ENCODE measurements at regions not wholly inside any gene's neighbourhood (a gene's known extent, or its start where the extent isn't known, plus 50 kb on each side); places are given as distances from the start of the nearest gene placed in this dataset.
A peak's percentile ranks its signal among the peaks of the same experiment; 100 is the strongest.
"Not testable (repeated sequence)": the region's sequence is repeated elsewhere in the genome, so short reads cannot be mapped to it uniquely, and the experiment has no call there.

GRCh38 chr2:236354973-236355595 lies 90.9 kb upstream of the ASB18 start:
- Histone ChIP-seq H3K27ac (ENCODE audit: low read depth, low read length) (no peak overlapping the region), H3K27me3 (ENCODE audit: control insufficient read depth, insufficient read depth, low read length) (no peaks in the 10 kb centered on the region), H3K4me1 (ENCODE audit: control insufficient read depth, insufficient read depth, low read length) (no peaks in the 10 kb centered on the region), H3K36me3 (ENCODE audit: control insufficient read depth, insufficient read depth, low read length) (peaks cover 18% of the 10 kb centered on the region), H3K4me3 (ENCODE audit: low read depth, low read length) (no peak overlapping the region), H3K9me3 (ENCODE audit: control insufficient read depth, insufficient read depth, low read length) (no peaks in the 10 kb centered on the region)
- 75% methylated on average over 18 of the region's 21 CpGs for WGBS (ENCODE audit: insufficient coverage)
- DNase-seq (ENCODE audit: low read depth in 4 of 6, low spot score in 6 of 6) = no peak

DNA sequence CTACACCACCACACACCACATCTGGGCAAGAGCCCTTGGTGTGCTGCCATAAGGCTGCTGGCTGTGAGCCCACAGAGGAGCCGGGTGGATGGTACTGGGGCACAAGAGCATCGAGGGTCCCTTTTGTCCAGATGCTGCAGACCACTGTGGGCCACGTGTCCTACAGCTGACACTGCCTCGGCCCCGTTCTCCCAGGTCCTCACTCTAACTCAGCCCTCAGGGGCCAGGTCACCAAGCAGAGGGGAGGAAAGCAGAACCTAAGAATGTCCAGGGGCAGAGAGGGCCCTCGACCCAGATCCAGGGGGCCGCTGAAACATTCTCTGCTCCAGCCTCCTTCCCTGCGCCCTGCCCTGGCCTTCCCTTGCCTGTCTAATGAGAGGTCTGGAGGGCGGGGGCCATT lies 91.7 kb upstream of the ASB18 start:
- 68% methylated on average over 5 of the region's 9 CpGs for WGBS (ENCODE audit: insufficient coverage)
- Histone ChIP-seq H3K27me3 (ENCODE audit: control insufficient read depth, insufficient read depth, low read length) (no peaks in the 10 kb centered on the region), H3K27ac (ENCODE audit: low read depth, low read length) (no peak overlapping the region), H3K9me3 (ENCODE audit: control insufficient read depth, insufficient read depth, low read length) (no peaks in the 10 kb centered on the region), H3K4me3 (ENCODE audit: low read depth, low read length) (no peak overlapping the region), H3K4me1 (ENCODE audit: control insufficient read depth, insufficient read depth, low read length) (no peaks in the 10 kb centered on the region), H3K36me3 (ENCODE audit: control insufficient read depth, insufficient read depth, low read length) (peaks cover 14% of the 10 kb centered on the region)
- no peak for DNase-seq (ENCODE audit: low read depth in 4 of 6, low spot score in 6 of 6)

DNA sequence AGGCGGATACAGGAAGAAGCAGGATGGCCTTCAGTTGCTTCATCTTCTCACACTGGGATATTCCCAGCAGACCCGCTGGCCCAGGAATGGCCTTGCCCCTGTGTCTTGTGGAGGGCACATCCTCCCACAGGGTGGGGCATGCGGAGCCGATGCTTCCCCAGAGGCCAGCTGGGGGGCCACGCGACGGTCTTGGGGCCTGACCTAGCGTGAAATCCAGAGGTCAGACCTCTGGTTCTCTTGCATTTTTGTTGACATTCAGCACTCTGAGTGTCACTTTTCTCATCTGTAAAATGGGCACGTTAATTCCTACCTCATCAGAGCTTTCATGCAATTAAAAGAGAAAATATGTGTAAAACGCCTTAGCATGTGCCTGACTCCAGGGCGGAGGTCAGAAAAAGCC lies 92.1 kb upstream of the ASB18 start:
- H3K4me3 ChIP-seq (ENCODE audit: low read depth, low read length); H3K9me3 ChIP-seq (ENCODE audit: control insufficient read depth, insufficient read depth, low read length); H3K27ac ChIP-seq (ENCODE audit: low read depth, low read length); H3K27me3 ChIP-seq (ENCODE audit: control insufficient read depth, insufficient read depth, low read length); DNase-seq (ENCODE audit: low read depth in 4 of 6, low spot score in 6 of 6); H3K4me1 ChIP-seq (ENCODE audit: control insufficient read depth, insufficient read depth, low read length): not testable (repeated sequence)
- peaks cover 13% of the 10 kb centered on the region for H3K36me3 ChIP-seq (ENCODE audit: control insufficient read depth, insufficient read depth, low read length)
- no CpG with 5 or more reads among the region's 11 CpGs for WGBS (ENCODE audit: insufficient coverage)

DNA sequence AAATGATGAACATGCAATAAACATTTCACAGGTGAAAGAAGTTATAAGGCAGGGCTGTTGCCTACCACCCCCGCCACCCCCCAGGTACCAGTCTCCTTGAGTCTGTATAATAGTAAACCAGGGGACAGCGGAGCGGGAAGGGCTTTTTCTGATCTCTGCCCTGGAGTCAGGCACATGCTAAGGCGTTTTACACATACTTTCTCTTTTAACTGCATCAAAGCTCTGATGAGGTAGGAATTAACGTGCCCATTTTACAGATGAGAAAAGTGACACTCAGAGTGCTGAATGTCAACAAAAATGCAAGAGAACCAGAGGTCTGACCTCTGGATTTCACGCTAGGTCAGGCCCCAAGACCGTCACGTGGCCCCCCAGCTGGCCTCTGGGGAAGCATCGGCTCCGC lies 94.3 kb upstream of the ASB18 start:
- H3K36me3 ChIP-seq (ENCODE audit: control insufficient read depth, insufficient read depth, low read length) = not testable (repeated sequence)

GRCh38 chr2:236359426-236360045 lies 95.3 kb upstream of the ASB18 start:
- DNase-seq (ENCODE audit: low read depth in 4 of 6, low spot score in 6 of 6) = no peak
- H3K27me3 ChIP-seq (ENCODE audit: control insufficient read depth, insufficient read depth, low read length) = no peaks in the 10 kb centered on the region
- H3K36me3 ChIP-seq (ENCODE audit: control insufficient read depth, insufficient read depth, low read length) = peaks cover 6% of the 10 kb centered on the region
- H3K4me1 ChIP-seq (ENCODE audit: control insufficient read depth, insufficient read depth, low read length) = no peaks in the 10 kb centered on the region
- H3K27ac ChIP-seq (ENCODE audit: low read depth, low read length) = no peak overlapping the region
- H3K9me3 ChIP-seq (ENCODE audit: control insufficient read depth, insufficient read depth, low read length) = no peaks in the 10 kb centered on the region
- WGBS (ENCODE audit: insufficient coverage) = 49% methylated on average over 6 of the region's 10 CpGs
- H3K4me3 ChIP-seq (ENCODE audit: low read depth, low read length) = no peak overlapping the region

More for the DNA sequence above, 94.3 kb upstream of the ASB18 start:
- not testable (repeated sequence) for H3K4me1 ChIP-seq (ENCODE audit: control insufficient read depth, insufficient read depth, low read length); DNase-seq (ENCODE audit: low read depth in 4 of 6, low spot score in 6 of 6); H3K9me3 ChIP-seq (ENCODE audit: control insufficient read depth, insufficient read depth, low read length); H3K27ac ChIP-seq (ENCODE audit: low read depth, low read length); H3K4me3 ChIP-seq (ENCODE audit: low read depth, low read length); H3K27me3 ChIP-seq (ENCODE audit: control insufficient read depth, insufficient read depth, low read length)
- no CpG with 5 or more reads among the region's 10 CpGs for WGBS (ENCODE audit: insufficient coverage)

DNA sequence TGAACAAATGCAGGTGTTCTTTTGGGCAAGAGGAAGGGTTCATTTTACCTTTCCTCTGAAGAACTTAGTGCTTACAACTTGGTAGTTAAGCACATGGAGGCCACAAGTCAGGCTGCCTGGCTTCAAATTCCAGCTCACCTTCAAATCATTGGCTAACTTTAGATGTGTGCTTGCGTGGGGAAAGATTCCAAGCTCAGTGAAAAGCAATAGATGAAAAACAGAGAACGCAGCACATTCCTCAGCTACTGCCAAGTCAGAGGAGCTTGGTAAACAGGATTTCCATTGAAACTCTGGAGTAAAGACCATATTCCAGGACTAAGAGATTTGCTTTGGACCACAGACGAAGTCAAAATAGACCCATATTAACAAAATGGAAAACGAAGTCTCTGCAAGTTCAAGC lies 96.3 kb upstream of the ASB18 start:
- DNase-seq (ENCODE audit: low read depth in 4 of 6, low spot score in 6 of 6) = peak in 1 of 6 donors; percentile 53
- Histone ChIP-seq H3K9me3 (ENCODE audit: control insufficient read depth, insufficient read depth, low read length) (no peaks in the 10 kb centered on the region), H3K4me3 (ENCODE audit: low read depth, low read length) (no peak overlapping the region), H3K4me1 (ENCODE audit: control insufficient read depth, insufficient read depth, low read length) (no peaks in the 10 kb centered on the region), H3K27me3 (ENCODE audit: control insufficient read depth, insufficient read depth, low read length) (no peaks in the 10 kb centered on the region), H3K36me3 (ENCODE audit: control insufficient read depth, insufficient read depth, low read length) (peaks cover 4% of the 10 kb centered on the region), H3K27ac (ENCODE audit: low read depth, low read length) (no peak overlapping the region)
- WGBS (ENCODE audit: insufficient coverage) = 45% methylated on average over 4 of the region's 4 CpGs

DNA sequence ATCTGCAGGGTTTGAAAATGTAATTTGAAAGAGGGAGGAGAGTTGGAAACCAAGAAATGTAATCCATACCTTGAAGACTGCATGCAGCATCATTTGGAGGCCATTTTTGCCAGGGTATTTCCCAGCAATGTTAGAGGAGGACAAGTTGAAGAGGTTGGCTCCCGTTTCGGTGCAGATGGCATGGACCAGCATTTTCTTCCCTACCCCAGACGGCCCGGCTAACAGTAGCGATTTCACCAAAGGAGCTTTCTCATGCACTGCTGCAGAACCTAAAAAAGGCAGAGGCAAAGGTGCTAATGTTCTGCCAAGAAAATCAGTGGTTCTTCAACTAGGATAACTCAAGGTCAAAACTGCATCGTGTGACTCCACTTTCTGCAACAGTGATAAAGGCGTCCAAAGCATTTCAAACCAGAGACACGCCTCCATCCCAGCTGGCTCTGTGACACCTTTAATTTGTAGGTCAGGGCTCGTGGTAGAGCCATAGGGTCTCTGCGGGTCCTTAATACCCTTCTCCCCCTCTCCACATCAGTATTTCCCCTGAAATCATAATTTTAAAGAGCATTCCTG lies 99.6 kb upstream of the ASB18 start:
- Histone ChIP-seq H3K9me3 (ENCODE audit: control insufficient read depth, insufficient read depth, low read length) (no peaks in the 10 kb centered on the region), H3K36me3 (ENCODE audit: control insufficient read depth, insufficient read depth, low read length) (peaks cover 4% of the 10 kb centered on the region), H3K27me3 (ENCODE audit: control insufficient read depth, insufficient read depth, low read length) (no peaks in the 10 kb centered on the region), H3K4me3 (ENCODE audit: low read depth, low read length) (no peak overlapping the region), H3K4me1 (ENCODE audit: control insufficient read depth, insufficient read depth, low read length) (peaks cover 5% of the 10 kb centered on the region), H3K27ac (ENCODE audit: low read depth, low read length) (no peak overlapping the region)
- no peak for DNase-seq (ENCODE audit: low read depth in 4 of 6, low spot score in 6 of 6)
- 92% methylated on average over 9 of the region's 10 CpGs for WGBS (ENCODE audit: insufficient coverage)

DNA sequence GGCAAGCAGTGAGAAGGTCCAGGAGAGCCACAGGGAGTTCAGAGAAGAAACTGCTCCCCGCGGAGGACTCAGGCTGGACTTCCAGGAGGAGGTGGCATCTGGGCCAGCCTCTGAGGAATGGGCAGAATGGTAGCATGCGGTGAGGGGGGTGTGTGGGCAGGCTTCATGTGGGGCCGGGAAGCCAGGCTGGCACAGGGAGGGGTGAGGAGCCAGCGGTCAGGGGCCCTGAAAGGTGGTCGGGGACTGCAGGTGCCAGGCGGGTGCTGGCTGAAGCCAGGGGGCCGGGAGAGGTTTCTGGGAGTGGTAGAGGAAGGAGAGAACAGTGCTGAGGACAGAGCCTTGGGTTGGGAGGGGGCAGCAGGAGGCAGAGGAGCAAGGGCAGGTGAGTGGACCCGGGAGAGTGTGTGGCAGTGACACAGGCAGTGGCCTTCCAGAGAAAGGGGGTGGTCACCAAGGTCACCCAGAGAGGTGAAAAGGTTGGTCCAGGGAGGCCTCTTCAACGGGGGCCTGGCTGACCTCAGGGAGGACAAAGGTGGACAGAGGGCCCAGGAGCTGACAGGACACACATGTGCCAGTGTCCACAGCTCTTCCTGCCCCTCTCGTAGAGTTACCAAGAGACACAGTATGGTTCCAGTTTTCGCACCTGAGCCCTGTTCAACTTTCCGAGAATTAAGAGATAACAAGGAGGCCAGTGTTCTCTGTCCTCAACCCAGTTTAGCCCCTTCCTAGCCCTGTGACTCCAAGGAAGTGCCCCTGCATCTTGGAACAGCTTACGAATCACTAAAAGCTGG lies 101.2 kb upstream of the ASB18 start:
- H3K27ac ChIP-seq (ENCODE audit: low read depth, low read length) = no peak overlapping the region
- no peak for DNase-seq (ENCODE audit: low read depth in 4 of 6, low spot score in 6 of 6)
- 87% methylated on average over 14 of the region's 14 CpGs for WGBS (ENCODE audit: insufficient coverage)

GRCh38 chr2:236366049-236366387 lies 101.8 kb upstream of the ASB18 start:
- Histone ChIP-seq H3K4me3 (ENCODE audit: low read depth, low read length) (no peak overlapping the region), H3K4me1 (ENCODE audit: control insufficient read depth, insufficient read depth, low read length) (peaks cover 16% of the 10 kb centered on the region), H3K27ac (ENCODE audit: low read depth, low read length) (no peak overlapping the region), H3K36me3 (ENCODE audit: control insufficient read depth, insufficient read depth, low read length) (peaks cover 4% of the 10 kb centered on the region), H3K27me3 (ENCODE audit: control insufficient read depth, insufficient read depth, low read length) (no peaks in the 10 kb centered on the region), H3K9me3 (ENCODE audit: control insufficient read depth, insufficient read depth, low read length) (no peaks in the 10 kb centered on the region)
- no peak for DNase-seq (ENCODE audit: low read depth in 4 of 6, low spot score in 6 of 6)
- 86% methylated on average over 5 of the region's 7 CpGs for WGBS (ENCODE audit: insufficient coverage)

More for the DNA sequence above, 101.2 kb upstream of the ASB18 start:
- H3K4me1 ChIP-seq (ENCODE audit: control insufficient read depth, insufficient read depth, low read length) = peaks cover 14% of the 10 kb centered on the region
- peaks cover 4% of the 10 kb centered on the region for H3K36me3 ChIP-seq (ENCODE audit: control insufficient read depth, insufficient read depth, low read length)
- no peaks in the 10 kb centered on the region for H3K27me3 ChIP-seq (ENCODE audit: control insufficient read depth, insufficient read depth, low read length)
- H3K4me3 ChIP-seq (ENCODE audit: low read depth, low read length) = no peak overlapping the region
- no peaks in the 10 kb centered on the region for H3K9me3 ChIP-seq (ENCODE audit: control insufficient read depth, insufficient read depth, low read length)
